H9 (cell line): ENCODE measurements at regions not wholly inside any gene's neighbourhood (a gene's known extent, or its start where the extent isn't known, plus 50 kb on each side); places are given as distances from the start of the nearest gene placed in this dataset.
A peak's percentile ranks its signal among the peaks of the same experiment; 100 is the strongest.

Source experiments
- DNase-seq: peaks from one replicate; pipeline ENCODE4 v3.0.0-alpha.2; 2017
- H2AFZ ChIP-seq: one replicate; pipeline ENCODE4 v1.6.1; 2013; ENCODE audit warnings: mild to moderate bottlenecking, low read length, control low read depth, moderate library complexity
- H2AK5ac ChIP-seq: 2 replicates; pipeline ENCODE4 v1.6.1; 2013; ENCODE audit warnings: low read length, control low read depth, mixed read lengths; ENCODE audit not compliant: insufficient read length
- H2BK120ac ChIP-seq: one replicate; pipeline ENCODE4 v1.6.1; 2013; ENCODE audit warnings: low read depth, mild to moderate bottlenecking, low read length, control low read depth, inconsistent platforms; ENCODE audit not compliant: poor library complexity, severe bottlenecking
- H2BK12ac ChIP-seq: 2 replicates; pipeline ENCODE4 v1.6.1; 2013; ENCODE audit warnings: low read length, control low read depth, mixed read lengths, low read depth; ENCODE audit not compliant: insufficient read length
- H2BK15ac ChIP-seq: 2 replicates; pipeline ENCODE4 v1.6.1; 2013; ENCODE audit warnings: low read depth, low read length, control low read depth
- H2BK20ac ChIP-seq: one replicate; pipeline ENCODE4 v1.6.1; 2013; ENCODE audit warnings: low read depth, mild to moderate bottlenecking, low read length, control low read depth, inconsistent platforms; ENCODE audit not compliant: poor library complexity, severe bottlenecking
- H2BK5ac ChIP-seq: 2 replicates; pipeline ENCODE4 v1.6.1; 2013; ENCODE audit warnings: low read length, control low read depth, mixed read lengths; ENCODE audit not compliant: insufficient read length
- H3K14ac ChIP-seq: 2 replicates; pipeline ENCODE4 v1.6.1; 2013; ENCODE audit warnings: low read length, control low read depth; ENCODE audit not compliant: insufficient read depth
- H3K18ac ChIP-seq: 2 replicates; pipeline ENCODE4 v1.6.1; 2013; ENCODE audit warnings: low read depth, mild to moderate bottlenecking, mixed read lengths, low read length, control low read depth; ENCODE audit not compliant: insufficient read length
- H3K23ac ChIP-seq: 2 replicates; pipeline ENCODE4 v1.6.1; 2013; ENCODE audit warnings: low read length, control low read depth, mixed read lengths, low read depth; ENCODE audit not compliant: insufficient read length
- H3K23me2 ChIP-seq: 2 replicates; pipeline ENCODE4 v1.6.1; 2013; ENCODE audit warnings: low read depth, mild to moderate bottlenecking, mixed read lengths, low read length, control low read depth; ENCODE audit not compliant: insufficient read length, poor library complexity, severe bottlenecking
- H3K27ac ChIP-seq: 2 replicates; pipeline ENCODE4 v1.5.1; 2013; ENCODE audit warnings: low read length, control low read depth, mixed read lengths, low read depth; ENCODE audit not compliant: insufficient read length
- H3K27me3 ChIP-seq: 2 replicates; pipeline ENCODE4 v1.6.1; 2013; ENCODE audit warnings: low read length, control low read depth, inconsistent platforms; ENCODE audit not compliant: insufficient read depth
- H3K4ac ChIP-seq: 2 replicates; pipeline ENCODE4 v1.6.1; 2013; ENCODE audit warnings: low read depth, mild to moderate bottlenecking, control low read depth, inconsistent platforms, low read length, moderate library complexity
- H3K4me1 ChIP-seq: 2 replicates; pipeline ENCODE4 v1.6.1; 2013; ENCODE audit warnings: low read length, control low read depth, inconsistent platforms; ENCODE audit not compliant: insufficient read depth
- H3K4me2 ChIP-seq: 2 replicates; pipeline ENCODE4 v1.6.1; 2013; ENCODE audit warnings: low read length, control low read depth, mixed read lengths; ENCODE audit not compliant: insufficient read length, insufficient read depth
- H3K56ac ChIP-seq: 2 replicates; pipeline ENCODE4 v1.6.1; 2013; ENCODE audit warnings: low read depth, mild to moderate bottlenecking, mixed read lengths, low read length, control low read depth; ENCODE audit not compliant: insufficient read length
- H3K79me1 ChIP-seq: 2 replicates; pipeline ENCODE4 v1.6.1; 2013; ENCODE audit warnings: low read depth, mild to moderate bottlenecking, moderate library complexity, low read length, control low read depth, inconsistent platforms; ENCODE audit not compliant: insufficient read depth, poor library complexity, severe bottlenecking
- H3K79me2 ChIP-seq: 2 replicates; pipeline ENCODE4 v1.6.1; 2013; ENCODE audit warnings: low read length, control low read depth, inconsistent platforms; ENCODE audit not compliant: insufficient read depth
- H3K9ac ChIP-seq: 2 replicates; pipeline ENCODE4 v1.6.1; 2013; ENCODE audit warnings: low read length, control low read depth, mixed read lengths; ENCODE audit not compliant: insufficient read length; ENCODE audit errors: extremely low read depth
- H3K9me3 ChIP-seq: one replicate; pipeline ENCODE4 v1.6.1; 2013; ENCODE audit warnings: low read depth, low read length, inconsistent platforms; ENCODE audit not compliant: control insufficient read depth
- H3T11ph ChIP-seq: one replicate; pipeline ENCODE4 v1.6.1; 2013; ENCODE audit warnings: mild to moderate bottlenecking, low read length, control low read depth, inconsistent platforms
- H4K20me1 ChIP-seq: one replicate; pipeline ENCODE4 v1.6.1; 2013; ENCODE audit not compliant: control insufficient read depth, insufficient read length, insufficient read depth
- H4K5ac ChIP-seq: 2 replicates; pipeline ENCODE4 v1.6.1; 2013; ENCODE audit warnings: low read depth, mild to moderate bottlenecking, mixed read lengths, low read length, control low read depth; ENCODE audit not compliant: insufficient read length
- H4K8ac ChIP-seq: replicated peaks from 2 replicates; pipeline ENCODE4 v1.6.1; 2013; ENCODE audit warnings: low read length, control low read depth, mixed read lengths, low read depth; ENCODE audit not compliant: insufficient read length
- H4K91ac ChIP-seq: 2 replicates; pipeline ENCODE4 v1.6.1; 2013; ENCODE audit warnings: low read depth, mild to moderate bottlenecking, moderate library complexity, mixed read lengths, low read length, control low read depth; ENCODE audit not compliant: insufficient read length
- H3K27ac Mint-ChIP-seq, 3 experiments: 2 replicates in 2 of 3; 3 replicates in 1 of 3; pipeline ENCODE4 v1.8.0; 2020 to 2021; ENCODE audit warnings: mixed read lengths in 3 of 3, mild to moderate bottlenecking in 1 of 3, moderate library complexity in 1 of 3
- H3K27me3 Mint-ChIP-seq: 2 replicates; pipeline ENCODE4 v1.8.0; 2021; ENCODE audit warnings: low read depth, mild to moderate bottlenecking, moderate library complexity, mixed read lengths
- H3K36me3 Mint-ChIP-seq, 3 experiments: 2 replicates in 2 of 3; 3 replicates in 1 of 3; pipeline ENCODE4 v1.8.0; 2020 to 2021; ENCODE audit warnings: low read depth in 3 of 3, mixed read lengths in 3 of 3; ENCODE audit not compliant: insufficient read depth in 1 of 3
- H3K4me1 Mint-ChIP-seq, 2 experiments: 2 replicates each; pipeline ENCODE4 v1.8.0; 2020; ENCODE audit warnings: mixed read lengths in 2 of 2
- H3K4me3 Mint-ChIP-seq, 2 experiments: 2 replicates in 1 of 2; 3 replicates in 1 of 2; pipeline ENCODE4 v1.8.0; 2020 to 2021; ENCODE audit warnings: mild to moderate bottlenecking in 2 of 2, mixed read lengths in 2 of 2, moderate library complexity in 1 of 2
- H3K9me3 Mint-ChIP-seq, 2 experiments: 2 replicates in 1 of 2; 3 replicates in 1 of 2; pipeline ENCODE4 v1.8.0; 2020; ENCODE audit warnings: mild to moderate bottlenecking in 2 of 2, mixed read lengths in 2 of 2, moderate library complexity in 1 of 2
- CTCF ChIP-seq: fragments of 200-600 bp; sonication (generic); conservative IDR thresholded peaks from 3 replicates; pipeline ENCODE4 v1.8.0; 2021; ENCODE audit warnings: antibody characterized with exemption, mild to moderate bottlenecking
- WGBS: extraction: QIAGEN DNeasy Blood & Tissue Kit; methylation state at CpG from one replicate; pipeline ENCODE4 v1.1.7; 2013; ENCODE audit warnings: missing lambda C conversion rate, low lambda C conversion rate, mixed read lengths; ENCODE audit not compliant: insufficient read length; ENCODE audit errors: extremely low coverage; 5-methylcytosine and 5-hydroxymethylcytosine counted together

- Histone ChIP-seq H4K5ac (no peak overlapping the region), H3K4me1 (no peaks in the 10 kb centered on the region), H3K27ac (no peak overlapping the region), H4K8ac (no peak overlapping the region), H3K14ac (no peak overlapping the region), H3K56ac (no peak overlapping the region), H4K91ac (no peak overlapping the region), H3K27me3 (no peaks in the 10 kb centered on the region), H3K9me3 (no peaks in the 10 kb centered on the region), H2AK5ac (no peak overlapping the region), H3T11ph (no peak overlapping the region), H3K23me2 (no peaks in the 10 kb centered on the region), H3K23ac (no peak overlapping the region), H2BK20ac (no peak overlapping the region), H2BK120ac (no peak overlapping the region), H2BK15ac (no peak overlapping the region), H3K4me2 (no peak overlapping the region), H3K18ac (no peak overlapping the region), H2BK5ac (no peak overlapping the region), H3K79me1 (no peaks in the 10 kb centered on the region), H2AFZ (no peak overlapping the region), H2BK12ac (no peak overlapping the region), H3K4ac (no peak overlapping the region), H3K9ac (no peak overlapping the region), H3K79me2 (no peaks in the 10 kb centered on the region), H4K20me1 (no peaks in the 10 kb centered on the region)
- H3K27ac Mint-ChIP-seq, result peak overlapping the region in 1 of 3 experiments; percentile 28; a peak in 1 of 7 replicates
- WGBS, result no CpG with 5 or more reads among the region's 2 CpGs
- no peaks in the 10 kb centered on the region for H3K36me3 Mint-ChIP-seq
- no peak overlapping the region for H3K4me3 Mint-ChIP-seq
- no peaks in the 10 kb centered on the region for H3K4me1 Mint-ChIP-seq
- no peaks in the 10 kb centered on the region; the same call in 1 of the 2 replicates for H3K27me3 Mint-ChIP-seq
- no peak for DNase-seq
- H3K9me3 Mint-ChIP-seq, result peaks cover 0 to 3% of the 10 kb centered on the region in 2 experiments; a peak in 3 of 5 replicates
- no peak for TF ChIP-seq CTCF
Observed at GRCh38 chr18:38067821-38068220, 502.2 kb upstream of the CELF4 start.
